ENCODE measurements at regions not wholly inside any gene's neighbourhood (a gene's known extent, or its start where the extent isn't known, plus 50 kb on each side); places are given as distances from the start of the nearest gene placed in this dataset.

DNA sequence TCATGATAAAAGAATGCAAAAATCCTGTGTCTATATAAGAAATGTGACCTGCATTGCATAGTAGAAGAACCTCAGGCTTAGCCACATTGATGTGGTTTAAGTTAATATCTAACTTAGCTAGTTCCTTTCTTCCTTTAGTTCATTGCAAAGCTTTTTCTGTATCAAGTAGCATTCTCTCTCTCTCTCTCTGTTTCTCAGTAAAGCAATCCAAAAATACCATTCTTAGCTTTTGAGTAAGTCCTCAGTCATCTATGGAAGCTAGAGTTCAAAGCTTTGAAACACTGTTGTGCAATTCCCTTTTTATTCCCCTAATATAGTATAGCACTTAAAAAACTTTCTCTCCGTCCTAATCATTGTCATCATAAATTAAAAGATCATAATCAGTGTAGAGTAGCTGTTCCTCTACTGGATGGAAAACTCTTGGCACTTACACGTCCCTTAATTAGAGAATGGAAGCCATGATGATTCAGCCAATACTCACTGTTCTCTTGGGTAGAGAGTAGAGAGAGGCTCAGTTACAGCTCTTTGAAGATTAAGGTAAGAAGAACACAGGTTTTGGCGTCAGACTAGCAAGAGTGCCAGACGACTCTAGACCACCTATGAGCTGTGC lies 350.3 kb upstream of the LYPLAL1 start:
- H3K4me1 ChIP-seq (ENCODE audit: low read depth, poor library complexity, severe bottlenecking), result no peaks in the 10 kb centered on the region
- TF ChIP-seq, protein P1, sequence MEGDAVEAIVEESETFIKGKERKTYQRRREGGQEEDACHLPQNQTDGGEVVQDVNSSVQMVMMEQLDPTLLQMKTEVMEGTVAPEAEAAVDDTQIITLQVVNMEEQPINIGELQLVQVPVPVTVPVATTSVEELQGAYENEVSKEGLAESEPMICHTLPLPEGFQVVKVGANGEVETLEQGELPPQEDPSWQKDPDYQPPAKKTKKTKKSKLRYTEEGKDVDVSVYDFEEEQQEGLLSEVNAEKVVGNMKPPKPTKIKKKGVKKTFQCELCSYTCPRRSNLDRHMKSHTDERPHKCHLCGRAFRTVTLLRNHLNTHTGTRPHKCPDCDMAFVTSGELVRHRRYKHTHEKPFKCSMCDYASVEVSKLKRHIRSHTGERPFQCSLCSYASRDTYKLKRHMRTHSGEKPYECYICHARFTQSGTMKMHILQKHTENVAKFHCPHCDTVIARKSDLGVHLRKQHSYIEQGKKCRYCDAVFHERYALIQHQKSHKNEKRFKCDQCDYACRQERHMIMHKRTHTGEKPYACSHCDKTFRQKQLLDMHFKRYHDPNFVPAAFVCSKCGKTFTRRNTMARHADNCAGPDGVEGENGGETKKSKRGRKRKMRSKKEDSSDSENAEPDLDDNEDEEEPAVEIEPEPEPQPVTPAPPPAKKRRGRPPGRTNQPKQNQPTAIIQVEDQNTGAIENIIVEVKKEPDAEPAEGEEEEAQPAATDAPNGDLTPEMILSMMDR (conservative IDR thresholded peaks at IDR 0.05; ENCODE audit: low read depth, low read length), result no peak
- no peak overlapping the region for H3K4me2 ChIP-seq
- H3K4me3 ChIP-seq (IDR thresholded peaks at IDR 0.05; ENCODE audit: insufficient read depth, low read depth, low read length), result no peak overlapping the region
- H3K79me2 ChIP-seq (ENCODE audit: insufficient read depth, low read depth), result no peaks in the 10 kb centered on the region
- no peaks in the 10 kb centered on the region for H4K20me1 ChIP-seq (ENCODE audit: insufficient read depth)
- no peak overlapping the region for H2AFZ ChIP-seq (ENCODE audit: low read depth)
- H3K9ac ChIP-seq, result no peak overlapping the region
- no peaks in the 10 kb centered on the region for H3K36me3 ChIP-seq (ENCODE audit: insufficient read depth)
- H3K27me3 ChIP-seq (ENCODE audit: insufficient read depth, low read depth), result no peaks in the 10 kb centered on the region
- H3K27ac ChIP-seq, result no peak overlapping the region

- no peaks in the 10 kb centered on the region for H4K20me1 ChIP-seq (ENCODE audit: insufficient read depth)
- H3K27ac ChIP-seq, result no peak overlapping the region
- no peaks in the 10 kb centered on the region for H3K79me2 ChIP-seq (ENCODE audit: insufficient read depth, low read depth)
- H2AFZ ChIP-seq (ENCODE audit: low read depth), result no peak overlapping the region
- no peaks in the 10 kb centered on the region for H3K27me3 ChIP-seq (ENCODE audit: insufficient read depth, low read depth)
- no peaks in the 10 kb centered on the region for H3K4me1 ChIP-seq (ENCODE audit: low read depth, poor library complexity, severe bottlenecking)
- H3K4me3 ChIP-seq (IDR thresholded peaks at IDR 0.05; ENCODE audit: insufficient read depth, low read depth, low read length), result no peak overlapping the region
- no peak overlapping the region for H3K9ac ChIP-seq
- TF ChIP-seq, protein P1 (conservative IDR thresholded peaks at IDR 0.05; ENCODE audit: low read depth, low read length), result no peak
- H3K4me2 ChIP-seq, result no peak overlapping the region
- H3K36me3 ChIP-seq (ENCODE audit: insufficient read depth), result no peaks in the 10 kb centered on the region
These were observed 346.2 kb upstream of the LYPLAL1 start for GRCh38 chr1:218827486-218827885.

GRCh38 chr1:218828125-218828650 lies 345.5 kb upstream of the LYPLAL1 start:
- H3K9ac ChIP-seq, result no peak overlapping the region
- H4K20me1 ChIP-seq (ENCODE audit: insufficient read depth), result no peaks in the 10 kb centered on the region
- no peak overlapping the region for H3K4me3 ChIP-seq (IDR thresholded peaks at IDR 0.05; ENCODE audit: insufficient read depth, low read depth, low read length)
- no peak overlapping the region for H3K4me2 ChIP-seq
- no peaks in the 10 kb centered on the region for H3K79me2 ChIP-seq (ENCODE audit: insufficient read depth, low read depth)
- H2AFZ ChIP-seq (ENCODE audit: low read depth), result no peak overlapping the region
- H3K4me1 ChIP-seq (ENCODE audit: low read depth, poor library complexity, severe bottlenecking), result no peaks in the 10 kb centered on the region
- no peaks in the 10 kb centered on the region for H3K27me3 ChIP-seq (ENCODE audit: insufficient read depth, low read depth)
- TF ChIP-seq, protein P1 (conservative IDR thresholded peaks at IDR 0.05; ENCODE audit: low read depth, low read length), result no peak
- H3K27ac ChIP-seq, result no peak overlapping the region
- H3K36me3 ChIP-seq (ENCODE audit: insufficient read depth), result no peaks in the 10 kb centered on the region

DNA sequence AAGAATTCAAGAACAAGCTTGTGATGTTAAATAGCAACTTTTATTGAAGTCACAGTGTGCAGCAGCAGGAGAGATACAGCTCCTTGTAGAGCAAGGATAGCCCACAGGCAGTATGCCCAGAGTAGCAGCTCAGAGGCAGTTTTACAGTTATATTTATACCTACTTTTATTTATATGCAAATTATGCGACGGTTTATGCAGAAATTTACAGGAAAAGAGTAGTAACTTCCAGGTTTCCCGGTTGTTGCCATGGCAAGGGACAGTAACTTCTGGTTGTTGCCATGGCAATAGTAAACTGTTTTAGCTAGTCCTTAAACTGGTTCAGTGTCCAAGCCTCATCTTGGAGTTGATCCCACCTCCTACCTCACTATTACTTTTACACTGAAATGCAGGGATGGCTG lies 344.6 kb upstream of the LYPLAL1 start:
- H4K20me1 ChIP-seq (ENCODE audit: insufficient read depth), result no peaks in the 10 kb centered on the region
- H3K79me2 ChIP-seq (ENCODE audit: insufficient read depth, low read depth), result no peaks in the 10 kb centered on the region
- no peak overlapping the region for H3K4me2 ChIP-seq
- no peaks in the 10 kb centered on the region for H3K36me3 ChIP-seq (ENCODE audit: insufficient read depth)
- H3K4me1 ChIP-seq (ENCODE audit: low read depth, poor library complexity, severe bottlenecking), result no peaks in the 10 kb centered on the region
- no peak overlapping the region for H3K9ac ChIP-seq
- H3K27me3 ChIP-seq (ENCODE audit: insufficient read depth, low read depth), result no peaks in the 10 kb centered on the region
- TF ChIP-seq, protein P1 (conservative IDR thresholded peaks at IDR 0.05; ENCODE audit: low read depth, low read length), result no peak
- no peak overlapping the region for H2AFZ ChIP-seq (ENCODE audit: low read depth)
- H3K27ac ChIP-seq, result no peak overlapping the region
- no peak overlapping the region for H3K4me3 ChIP-seq (IDR thresholded peaks at IDR 0.05; ENCODE audit: insufficient read depth, low read depth, low read length)

All from KMS-11 (cell line).